K562 (cell line): ENCODE measurements at regions not wholly inside any gene's neighbourhood (a gene's known extent, or its start where the extent isn't known, plus 50 kb on each side); places are given as distances from the start of the nearest gene placed in this dataset.

Experiments
- CGGBP1 ChIP-seq: fragments of 250-450 bp; sonication (Bioruptor Pico); IDR thresholded peaks from 2 replicates; pipeline ENCODE4 v1.9.0; 2021; ENCODE audit warnings: mild to moderate bottlenecking
- CREM ChIP-seq: IDR thresholded peaks from 2 replicates; pipeline ENCODE4 v1.6.1; 2014; ENCODE audit warnings: antibody characterized with exemption, low read depth
- CTCF ChIP-seq, 3 experiments: IDR thresholded peaks in 2 of 3; conservative IDR thresholded peaks in 1 of 3; 2 replicates each; pipeline ENCODE4 v1.5.1; 2011 to 2012; ENCODE audit warnings: low read length in 3 of 3, mild to moderate bottlenecking in 3 of 3, control low read depth in 2 of 3, improper control_type of control experiment in 1 of 3, inconsistent platforms in 1 of 3, low read depth in 1 of 3, mixed read lengths in 1 of 3, moderate library complexity in 1 of 3; ENCODE audit not compliant: insufficient read depth in 2 of 3
- EP300 ChIP-seq: IDR thresholded peaks from 2 replicates; pipeline ENCODE4 v1.6.1; 2012; ENCODE audit warnings: low read length, improper control_type of control experiment
- KAT8 ChIP-seq: fragments of 450-650 bp; IDR thresholded peaks from 2 replicates; pipeline ENCODE4 v1.6.1; 2016; ENCODE audit warnings: low read depth, mild to moderate bottlenecking
- LEF1 ChIP-seq: fragments of 450-650 bp; IDR thresholded peaks from 2 replicates; pipeline ENCODE4 v1.6.1; 2016; ENCODE audit warnings: mild to moderate bottlenecking
- MAZ ChIP-seq, 2 experiments: fragments of 450-650 bp in 1 of 2; sonication (generic) in 1 of 2; formaldehyde crosslinking; IDR thresholded peaks in 1 of 2; conservative IDR thresholded peaks in 1 of 2; 2 replicates each; pipeline versions ENCODE4 v1.4.0 to v1.5.0; 2020; ENCODE audit warnings: mild to moderate bottlenecking in 1 of 2, missing genetic modification reagents in 1 of 2
- NELFE ChIP-seq: IDR thresholded peaks from 2 replicates; pipeline ENCODE4 v1.6.1; 2011; ENCODE audit warnings: mild to moderate bottlenecking; ENCODE audit not compliant: insufficient read depth, insufficient read length
- NFYB ChIP-seq: IDR thresholded peaks from 2 replicates; pipeline ENCODE4 v1.6.1; 2011; ENCODE audit warnings: mild to moderate bottlenecking, moderate library complexity; ENCODE audit not compliant: insufficient read length; ENCODE audit errors: extremely low read depth
- POLR2A ChIP-seq: fragments of 450-650 bp; conservative IDR thresholded peaks from 2 replicates; pipeline ENCODE4 v1.6.1; 2016
- ZFP36 ChIP-seq: fragments of 150-350 bp; IDR thresholded peaks from 2 replicates; pipeline ENCODE4 v1.6.1; 2018; ENCODE audit warnings: low read length, low read depth; ENCODE audit not compliant: partially characterized antibody

GRCh38 chr4:153117554-153117953, 86.7 kb upstream of the TRIM2 start:
- TF ChIP-seq EP300, result no peak
- no peak for TF ChIP-seq MAZ (CRISPR knock-in tag; conservative IDR thresholded peaks at IDR 0.05 in 1 of 2, IDR thresholded peaks at IDR 0.05 in 1 of 2)
- TF ChIP-seq CTCF (IDR thresholded peaks at IDR 0.05 in 2 of 3, conservative IDR thresholded peaks at IDR 0.05 in 1 of 3; ENCODE audit: insufficient read depth in 2 of 3, low read depth in 1 of 3, low read length in 3 of 3), result peak in 1 of 3 experiments; percentile 26; a peak in 1 of 6 replicates
- TF ChIP-seq CREM, result no peak
- TF ChIP-seq POLR2A, result no peak
- TF ChIP-seq CGGBP1 (CRISPR knock-in tag), result no peak
- no peak for TF ChIP-seq LEF1
- TF ChIP-seq NELFE, result no peak
- TF ChIP-seq NFYB, result no peak
- TF ChIP-seq ZFP36, result no peak
- TF ChIP-seq KAT8, result no peak
